ENCODE measurements at regions not wholly inside any gene's neighbourhood (a gene's known extent, or its start where the extent isn't known, plus 50 kb on each side); places are given as distances from the start of the nearest gene placed in this dataset.

GRCh38 chr13:105740739-105741138, 794.7 kb downstream of the EFNB2 start:
- no peak overlapping the region for H3K9ac ChIP-seq (ENCODE audit: low read length)
- H2AFZ ChIP-seq (ENCODE audit: low read depth, low read length, poor library complexity, severe bottlenecking): no peak overlapping the region
- RAD21 ChIA-PET (ENCODE audit: low non-redundant PET in 1 of 2, low total read pairs in 2 of 2, uncharacterized antibody in 2 of 2, unreplicated experiment in 2 of 2): no interaction called here
- H3K9me2 ChIP-seq (ENCODE audit: insufficient read depth): no peaks in the 10 kb centered on the region; the same call in 1 of the 2 replicates
- no peak overlapping the region for H3K27ac ChIP-seq (ENCODE audit: low read depth, low read length)
- BruUV-seq (replicated peaks): no TSS peak
- POLR2A ChIA-PET: no interaction called here
- no peaks in the 10 kb centered on the region for H3K36me3 ChIP-seq (ENCODE audit: control insufficient read depth in 1 of 2, insufficient read depth in 2 of 2, low read length in 2 of 2)
- no peaks in the 10 kb centered on the region for H3K79me2 ChIP-seq (ENCODE audit: insufficient read depth, low read length)
- ATAC-seq: no peak
- H3K4me3 ChIP-seq (replicated peaks in 1 of 2; ENCODE audit: low read depth in 1 of 2, low read length in 2 of 2): no peak overlapping the region
- CTCF ChIA-PET: no interaction called here
- H3K9me3 ChIP-seq (ENCODE audit: control insufficient read depth in 1 of 2, insufficient read depth in 1 of 2, low read depth in 1 of 2, low read length in 2 of 2): no peaks in the 10 kb centered on the region
- no peaks in the 10 kb centered on the region for H4K20me1 ChIP-seq (ENCODE audit: insufficient read depth)
- DNase-seq (ENCODE audit: low read depth, low spot score): no peak
- H3K4me1 ChIP-seq (ENCODE audit: control insufficient read depth in 1 of 2, insufficient read depth in 2 of 2, low read length in 2 of 2): no peaks in the 10 kb centered on the region
- no peak overlapping the region for H3K4me2 ChIP-seq (ENCODE audit: low read length)
- no peak for TF ChIP-seq YY1 (IDR thresholded peaks at IDR 0.05; ENCODE audit: extremely low read depth, insufficient replicate concordance, low read depth, low read length)
- no peak for TF ChIP-seq POLR2A (IDR thresholded peaks at IDR 0.05; ENCODE audit: borderline replicate concordance, extremely low read depth, insufficient read depth, insufficient read length)
- no peak for TF ChIP-seq EZH2phosphoT487 (IDR thresholded peaks at IDR 0.05; ENCODE audit: borderline replicate concordance)
- no peak for TF ChIP-seq POLR2AphosphoS5 (IDR thresholded peaks at IDR 0.05; ENCODE audit: low read depth, low read length)
- no peak for TF ChIP-seq SRF (IDR thresholded peaks at IDR 0.05; ENCODE audit: low read depth)
- TF ChIP-seq ATF3 (IDR thresholded peaks at IDR 0.05): no peak
- TF ChIP-seq ZFX (IDR thresholded peaks at IDR 0.05): no peak
- TF ChIP-seq TCF7L2 (IDR thresholded peaks at IDR 0.05; ENCODE audit: borderline replicate concordance, extremely low read depth, insufficient read depth, insufficient read length): no peak
- TF ChIP-seq MAX (IDR thresholded peaks at IDR 0.05): no peak
- intact Hi-C loops (cut with micrococcal nuclease): no loop called here
- H3K27me3 ChIP-seq (ENCODE audit: insufficient read depth, low read length): no peaks in the 10 kb centered on the region

GRCh38 chr13:105737688-105738087, 797.8 kb downstream of the EFNB2 start:
- ChIA-PET POLR2A (no interaction called here), CTCF (no interaction called here), RAD21 (ENCODE audit: low non-redundant PET in 1 of 2, low total read pairs in 2 of 2, uncharacterized antibody in 2 of 2, unreplicated experiment in 2 of 2) (no interaction called here)
- Histone ChIP-seq H3K27ac (ENCODE audit: low read depth, low read length) (no peak overlapping the region), H3K4me1 (ENCODE audit: control insufficient read depth in 1 of 2, insufficient read depth in 2 of 2, low read length in 2 of 2) (no peaks in the 10 kb centered on the region), H2AFZ (ENCODE audit: low read depth, low read length, poor library complexity, severe bottlenecking) (no peak overlapping the region), H4K20me1 (ENCODE audit: insufficient read depth) (no peaks in the 10 kb centered on the region), H3K4me2 (ENCODE audit: low read length) (no peak overlapping the region), H3K9ac (ENCODE audit: low read length) (no peak overlapping the region), H3K9me2 (ENCODE audit: insufficient read depth) (no peaks in the 10 kb centered on the region; the same call in 1 of the 2 replicates), H3K79me2 (ENCODE audit: insufficient read depth, low read length) (no peaks in the 10 kb centered on the region), H3K36me3 (ENCODE audit: control insufficient read depth in 1 of 2, insufficient read depth in 2 of 2, low read length in 2 of 2) (no peaks in the 10 kb centered on the region), H3K27me3 (ENCODE audit: insufficient read depth, low read length) (no peaks in the 10 kb centered on the region), H3K4me3 (replicated peaks in 1 of 2; ENCODE audit: low read depth in 1 of 2, low read length in 2 of 2) (no peak overlapping the region), H3K9me3 (ENCODE audit: control insufficient read depth in 1 of 2, insufficient read depth in 1 of 2, low read depth in 1 of 2, low read length in 2 of 2) (no peaks in the 10 kb centered on the region)
- DNase-seq (ENCODE audit: low read depth, low spot score) (no peak), ATAC-seq (no peak)
- intact Hi-C loops (cut with micrococcal nuclease): no loop called here
- BruUV-seq (replicated peaks): no TSS peak
- TF ChIP-seq CBX3 (IDR thresholded peaks at IDR 0.05; ENCODE audit: low read depth): no peak
- TF ChIP-seq FOSL1 (IDR thresholded peaks at IDR 0.05; ENCODE audit: low read depth): no peak
- no peak for TF ChIP-seq RAD21 (IDR thresholded peaks at IDR 0.05; ENCODE audit: low read depth)
- TF ChIP-seq EZH2 (IDR thresholded peaks at IDR 0.05): no peak
- TF ChIP-seq CTCF (IDR thresholded peaks at IDR 0.05 in 2 of 3, conservative IDR thresholded peaks at IDR 0.05 in 1 of 3; ENCODE audit: borderline replicate concordance in 1 of 3, insufficient read depth in 1 of 3, low read depth in 2 of 3, low read length in 2 of 3): no peak
- no peak for TF ChIP-seq SP1 (IDR thresholded peaks at IDR 0.05; ENCODE audit: low read depth)
- TF ChIP-seq ZNF274 (IDR thresholded peaks at IDR 0.05; ENCODE audit: low read depth, low read length): no peak
- no peak for TF ChIP-seq ATF3 (IDR thresholded peaks at IDR 0.05)
- no peak for TF ChIP-seq JUND (IDR thresholded peaks at IDR 0.05)
- no peak for TF ChIP-seq TCF7L2 (IDR thresholded peaks at IDR 0.05; ENCODE audit: borderline replicate concordance, extremely low read depth, insufficient read depth, insufficient read length)

Measured in HCT116 (cell line).